ENCODE measurements at regions not wholly inside any gene's neighbourhood (a gene's known extent, or its start where the extent isn't known, plus 50 kb on each side); places are given as distances from the start of the nearest gene placed in this dataset.
"Not testable (repeated sequence)": the region's sequence is repeated elsewhere in the genome, so short reads cannot be mapped to it uniquely, and the experiment has no call there.

- H3K4me3 ChIP-seq (ENCODE audit: low read depth, low read length), result no peak overlapping the region
- no peak for TF ChIP-seq CTCF (IDR thresholded peaks at IDR 0.05; ENCODE audit: low read depth, low read length, missing control alignments)
- no peak for DNase-seq (ENCODE audit: low read depth)
Measured at GRCh38 chr4:15198070-15198727, 195.9 kb downstream of the CPEB2 start.

- DNase-seq (ENCODE audit: low read depth), result no peak
- no peak for TF ChIP-seq CTCF (IDR thresholded peaks at IDR 0.05; ENCODE audit: low read depth, low read length, missing control alignments)
Measured at GRCh38 chr4:15201782-15202181, 199.5 kb downstream of the CPEB2 start.

GRCh38 chr4:15202481-15202880, 200.2 kb downstream of the CPEB2 start:
- DNase-seq (ENCODE audit: low read depth), result no peak
- no peak overlapping the region for H3K4me3 ChIP-seq (ENCODE audit: low read depth, low read length)
- no peak for TF ChIP-seq CTCF (IDR thresholded peaks at IDR 0.05; ENCODE audit: low read depth, low read length, missing control alignments)

More at GRCh38 chr4:15201782-15202181, 199.5 kb downstream of the CPEB2 start:
- no peak overlapping the region for H3K4me3 ChIP-seq (ENCODE audit: low read depth, low read length)

- H3K4me3 ChIP-seq (ENCODE audit: low read depth, low read length); DNase-seq (ENCODE audit: low read depth): not testable (repeated sequence)
Measured at GRCh38 chr4:15206526-15206925, 204.2 kb downstream of the CPEB2 start.

- TF ChIP-seq CTCF (IDR thresholded peaks at IDR 0.05; ENCODE audit: low read depth, low read length, missing control alignments), result no peak
- no peak overlapping the region for H3K4me3 ChIP-seq (ENCODE audit: low read depth, low read length)
- no peak for DNase-seq (ENCODE audit: low read depth)
Measured at GRCh38 chr4:15213302-15213970, 211.2 kb downstream of the CPEB2 start.

- no peak for TF ChIP-seq CTCF (IDR thresholded peaks at IDR 0.05; ENCODE audit: low read depth, low read length, missing control alignments)
- no peak for DNase-seq (ENCODE audit: low read depth)
- H3K4me3 ChIP-seq (ENCODE audit: low read depth, low read length), result no peak overlapping the region
Measured at GRCh38 chr4:15215109-15215508, 212.7 kb upstream of the C1QTNF7 start.

- H3K4me3 ChIP-seq (ENCODE audit: low read depth, low read length), result no peak overlapping the region
- TF ChIP-seq CTCF (IDR thresholded peaks at IDR 0.05; ENCODE audit: low read depth, low read length, missing control alignments), result no peak
Measured at GRCh38 chr4:15226203-15226602, 201.6 kb upstream of the C1QTNF7 start.

More at GRCh38 chr4:15226203-15226602, 201.6 kb upstream of the C1QTNF7 start:
- DNase-seq (ENCODE audit: low read depth), result no peak

Measured in GM12864 (cell line).